IMR-90 (cell line): ENCODE measurements at regions not wholly inside any gene's neighbourhood (a gene's known extent, or its start where the extent isn't known, plus 50 kb on each side); places are given as distances from the start of the nearest gene placed in this dataset.

Source experiments
- ATAC-seq: fragments of 200-7000 bp; cut with Tn5 transposase; 2 replicates; pipeline ENCODE4 v1.9.1; 2020; ENCODE audit warnings: low read depth, mild to moderate bottlenecking, moderate library complexity
- BruUV-seq: library from RNA; stranded (reverse); fragments of 400-500 nt; replicated peaks from 2 replicates; lab custom pipeline; 2021; lab: Mats Ljungman, UMichigan
- CTCF ChIA-PET: fragments of 300-600 bp; formaldehyde crosslinking; extraction: SDS; loops from one replicate; lab custom pipeline; 2021; ENCODE audit warnings: antibody characterized with exemption; lab: Yijun Ruan, JAX
- POLR2A ChIA-PET: fragments of 300-600 bp; sonication (Branson Sonifier 250); formaldehyde crosslinking; loops from one replicate; lab custom pipeline; 2022; ENCODE audit warnings: antibody characterized with exemption; ENCODE audit not compliant: unreplicated experiment; lab: Charles Lee
- DNase-seq: peaks from one replicate; pipeline ENCODE4 v3.0.0; 2013
- H2AFZ ChIP-seq: replicated peaks from 2 replicates; pipeline ENCODE3; 2013; ENCODE audit warnings: low read length, mild to moderate bottlenecking; ENCODE audit not compliant: poor library complexity
- H2AK5ac ChIP-seq: 2 replicates; pipeline ENCODE4 v1.6.1; 2013; ENCODE audit warnings: low read depth, low read length, inconsistent platforms
- H2AK9ac ChIP-seq: replicated peaks from 2 replicates; pipeline ENCODE3; 2013; ENCODE audit warnings: mild to moderate bottlenecking, low read depth, low read length, moderate library complexity; ENCODE audit not compliant: poor library complexity
- H2BK120ac ChIP-seq: 2 replicates; pipeline ENCODE4 v1.6.1; 2013; ENCODE audit warnings: low read depth, low read length, inconsistent platforms
- H2BK15ac ChIP-seq: 3 replicates; pipeline ENCODE4 v1.6.1; 2013; ENCODE audit warnings: low read depth, low read length, inconsistent platforms
- H2BK20ac ChIP-seq: 2 replicates; pipeline ENCODE4 v1.6.1; 2013; ENCODE audit warnings: low read depth, mild to moderate bottlenecking, inconsistent platforms, low read length, moderate library complexity
- H2BK5ac ChIP-seq: 2 replicates; pipeline ENCODE4 v1.6.1; 2013; ENCODE audit warnings: mild to moderate bottlenecking, low read depth, low read length, inconsistent platforms; ENCODE audit not compliant: poor library complexity, severe bottlenecking
- H3K14ac ChIP-seq: replicated peaks from 2 replicates; pipeline ENCODE4 v1.6.1; 2013; ENCODE audit warnings: low read depth, low read length, inconsistent platforms
- H3K18ac ChIP-seq: 2 replicates; pipeline ENCODE4 v1.6.1; 2013; ENCODE audit warnings: low read depth, low read length, control low read depth
- H3K23ac ChIP-seq: 2 replicates; pipeline ENCODE4 v1.6.1; 2013; ENCODE audit warnings: low read depth, low read length, inconsistent platforms
- H3K27ac ChIP-seq: 2 replicates; pipeline ENCODE4 v1.5.1; 2013; ENCODE audit warnings: mild to moderate bottlenecking, control low read depth, low read length; ENCODE audit not compliant: insufficient read depth
- H3K27me3 ChIP-seq: 2 replicates; pipeline ENCODE4 v1.6.1; 2013; ENCODE audit warnings: low read length; ENCODE audit not compliant: control insufficient read depth, insufficient read depth
- H3K36me3 ChIP-seq: 2 replicates; pipeline ENCODE4 v1.6.1; 2013; ENCODE audit warnings: low read length, mixed read lengths; ENCODE audit not compliant: control insufficient read depth, insufficient read depth
- H3K4ac ChIP-seq: 2 replicates; pipeline ENCODE4 v1.6.1; 2013; ENCODE audit warnings: low read depth, low read length, inconsistent platforms
- H3K4me1 ChIP-seq: 2 replicates; pipeline ENCODE4 v1.6.1; 2013; ENCODE audit warnings: low read length, mixed read lengths; ENCODE audit not compliant: control insufficient read depth, insufficient read depth
- H3K4me2 ChIP-seq: 2 replicates; pipeline ENCODE4 v1.6.1; 2013; ENCODE audit warnings: low read depth, mild to moderate bottlenecking, control low read depth, low read length, moderate library complexity
- H3K4me3 ChIP-seq: 2 replicates; pipeline ENCODE4 v1.5.1; 2013; ENCODE audit warnings: low read depth, mild to moderate bottlenecking, control low read depth, low read length, moderate library complexity; ENCODE audit not compliant: insufficient read depth
- H3K56ac ChIP-seq: 2 replicates; pipeline ENCODE4 v1.6.1; 2013; ENCODE audit warnings: low read length, inconsistent platforms; ENCODE audit not compliant: insufficient read depth; ENCODE audit errors: extremely low read depth
- H3K79me1 ChIP-seq, 2 experiments: 2 replicates each; pipeline ENCODE4 v1.6.1; 2013; ENCODE audit warnings: low read length in 2 of 2, inconsistent platforms in 1 of 2, low read depth in 1 of 2
- H3K9ac ChIP-seq: 2 replicates; pipeline ENCODE4 v1.6.1; 2013; ENCODE audit warnings: low read depth, low read length, control low read depth
- H3K9me1 ChIP-seq: 2 replicates; pipeline ENCODE4 v1.6.1; 2013; ENCODE audit warnings: low read length, inconsistent platforms; ENCODE audit not compliant: insufficient read depth
- H3K9me3 ChIP-seq: 2 replicates; pipeline ENCODE4 v1.6.1; 2013; ENCODE audit warnings: low read length; ENCODE audit not compliant: control insufficient read depth, insufficient read depth
- H4K20me1 ChIP-seq: 2 replicates; pipeline ENCODE4 v1.6.1; 2013; ENCODE audit warnings: low read length, inconsistent platforms; ENCODE audit not compliant: insufficient read depth
- H4K5ac ChIP-seq: 2 replicates; pipeline ENCODE4 v1.6.1; 2013; ENCODE audit warnings: mild to moderate bottlenecking, low read depth, low read length, control low read depth
- H4K8ac ChIP-seq, 2 experiments: 2 replicates each; pipeline ENCODE4 v1.6.1; 2013; ENCODE audit warnings: low read depth in 2 of 2, low read length in 2 of 2, control low read depth in 1 of 2, inconsistent platforms in 1 of 2
- H4K91ac ChIP-seq: 2 replicates; pipeline ENCODE4 v1.6.1; 2013; ENCODE audit warnings: low read depth, low read length, inconsistent platforms; ENCODE audit not compliant: insufficient read depth
- CEBPB ChIP-seq: IDR thresholded peaks from 2 replicates; pipeline ENCODE4 v1.6.1; 2012; ENCODE audit warnings: low read depth, low read length, improper control_type of control experiment
- CHD1 ChIP-seq: IDR thresholded peaks from 2 replicates; pipeline ENCODE4 v1.6.1; 2012; ENCODE audit warnings: low read depth, low read length, improper control_type of control experiment
- FOS ChIP-seq: fragments of 150-350 bp; IDR thresholded peaks from 2 replicates; pipeline ENCODE4 v1.6.1; 2016; ENCODE audit warnings: low read depth, low read length
- MAZ ChIP-seq: IDR thresholded peaks from 2 replicates; pipeline ENCODE4 v1.6.1; 2012; ENCODE audit warnings: low read depth, mild to moderate bottlenecking, low read length, improper control_type of control experiment, moderate library complexity, borderline replicate concordance
- MXI1 ChIP-seq: IDR thresholded peaks from 2 replicates; pipeline ENCODE4 v1.6.1; 2012; ENCODE audit warnings: low read depth, mild to moderate bottlenecking, low read length, moderate library complexity, borderline replicate concordance
- POLR2A ChIP-seq: IDR thresholded peaks from 2 replicates; pipeline ENCODE4 v1.6.1; 2012; ENCODE audit warnings: mild to moderate bottlenecking, low read depth, low read length
- SMC3 ChIP-seq: fragments of 150-350 bp; IDR thresholded peaks from 2 replicates; pipeline ENCODE4 v1.6.1; 2016; ENCODE audit warnings: low read depth, mild to moderate bottlenecking, antibody characterized with exemption, low read length, moderate library complexity
- WGBS, 2 experiments: methylation state at CpG; one replicate each; pipeline versions ENCODE4 v1.1.5 to v1.1.7; 2013; ENCODE audit warnings: missing lambda C conversion rate in 2 of 2; ENCODE audit not compliant: insufficient read length in 1 of 2; ENCODE audit errors: extremely low coverage in 2 of 2; 5-methylcytosine and 5-hydroxymethylcytosine counted together
- dilution Hi-C: fragments of 300-500 bp; cut with HindIII; formaldehyde crosslinking; loops from one replicate; pipeline ENCODE4 v1.14.3; 2018; ENCODE audit warnings: low sequenced_read_pairs; ENCODE audit not compliant: unreplicated experiment
- in situ Hi-C: fragments of 300-500 bp; cut with MboI; formaldehyde crosslinking; loops from 3 replicates; pipeline ENCODE4 v1.14.3; 2019; ENCODE audit warnings: low sequenced_read_pairs, inconsistent platforms, mixed read lengths
- intact Hi-C: fragments of 100-400 bp; cut with micrococcal nuclease; formaldehyde crosslinking; loops from 2 replicates; pipeline ENCODE4 v1.10.0; 2022

GRCh38 chrX:65925592-65925991 is 114.3 kb downstream of the VSIG4 start:
- Histone ChIP-seq H2BK20ac (no peak overlapping the region), H2AK9ac (no peak overlapping the region), H3K23ac (no peak overlapping the region), H3K79me1 (no peaks in the 10 kb centered on the region), H3K36me3 (no peaks in the 10 kb centered on the region), H2AFZ (no peak overlapping the region), H3K4me1 (no peaks in the 10 kb centered on the region), H3K27ac (no peak overlapping the region), H3K4me3 (no peak overlapping the region), H4K20me1 (no peaks in the 10 kb centered on the region), H3K9me3 (no peaks in the 10 kb centered on the region), H3K56ac (no peak overlapping the region), H3K9me1 (no peaks in the 10 kb centered on the region), H3K27me3 (no peaks in the 10 kb centered on the region; the same call in 1 of the 2 replicates), H3K9ac (no peak overlapping the region), H3K4me2 (no peak overlapping the region), H3K14ac (no peak overlapping the region), H2BK120ac (no peak overlapping the region), H2BK15ac (no peak overlapping the region), H4K91ac (no peak overlapping the region), H2AK5ac (no peak overlapping the region), H3K18ac (no peak overlapping the region), H2BK5ac (no peak overlapping the region), H3K4ac (no peak overlapping the region), H4K8ac (no peak overlapping the region), H4K5ac (no peak overlapping the region)
- ATAC-seq (no peak), DNase-seq (no peak)
- intact Hi-C loops: no loop called here
- ChIA-PET CTCF (no interaction called here), POLR2A (no interaction called here)
- in situ Hi-C loops: no loop called here
- no CpG with 5 or more reads among the region's 3 CpGs for WGBS, 2 experiments
- dilution Hi-C loops: no loop called here
- TF ChIP-seq POLR2A (no peak), MXI1 (no peak), CEBPB (no peak), FOS (no peak), MAZ (no peak), SMC3 (no peak), CHD1 (no peak)
- no TSS peak for BruUV-seq
